GM19239 (cell line): ENCODE measurements at regions not wholly inside any gene's neighbourhood (a gene's known extent, or its start where the extent isn't known, plus 50 kb on each side); places are given as distances from the start of the nearest gene placed in this dataset.
"Not testable (repeated sequence)": the region's sequence is repeated elsewhere in the genome, so short reads cannot be mapped to it uniquely, and the experiment has no call there.

Experiments used
- DNase-seq: peaks from one replicate; pipeline ENCODE4 v3.0.0; 2011; ENCODE audit warnings: low spot score; ENCODE audit not compliant: insufficient read length
- FAIRE-seq: peaks from 2 replicates; lab custom pipeline; 2011; peaks lifted over from hg19 to GRCh38; lab: Jason Lieb, UNC

- FAIRE-seq (no peak), DNase-seq (no peak)
Observed at GRCh38 chr21:28617300-28617699, 375.4 kb downstream of the LTN1 start.

DNA sequence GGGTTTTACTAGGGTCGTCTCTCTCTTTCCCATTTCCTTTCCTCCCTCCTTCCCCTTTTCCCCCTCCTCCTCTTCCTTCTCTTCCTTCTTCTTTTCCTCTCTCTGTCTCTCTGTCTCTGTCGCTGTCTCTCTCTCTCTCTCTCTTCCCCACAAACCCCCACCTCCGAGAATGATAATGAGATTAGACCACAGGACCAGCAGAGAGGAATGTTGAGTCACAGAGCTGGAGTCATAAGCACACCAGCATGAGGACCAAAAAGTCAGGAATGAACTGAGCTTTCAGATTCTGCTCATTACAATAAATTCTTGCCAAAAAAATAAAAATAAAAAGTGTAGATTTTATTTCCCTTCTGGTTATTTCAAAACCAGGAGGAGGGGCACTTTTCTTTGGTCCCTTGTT is 377.4 kb downstream of the LTN1 start:
- FAIRE-seq (no peak), DNase-seq (no peak)

- no peak for FAIRE-seq
Observed at GRCh38 chr21:28614791-28615190, 377.9 kb downstream of the LTN1 start.

DNA sequence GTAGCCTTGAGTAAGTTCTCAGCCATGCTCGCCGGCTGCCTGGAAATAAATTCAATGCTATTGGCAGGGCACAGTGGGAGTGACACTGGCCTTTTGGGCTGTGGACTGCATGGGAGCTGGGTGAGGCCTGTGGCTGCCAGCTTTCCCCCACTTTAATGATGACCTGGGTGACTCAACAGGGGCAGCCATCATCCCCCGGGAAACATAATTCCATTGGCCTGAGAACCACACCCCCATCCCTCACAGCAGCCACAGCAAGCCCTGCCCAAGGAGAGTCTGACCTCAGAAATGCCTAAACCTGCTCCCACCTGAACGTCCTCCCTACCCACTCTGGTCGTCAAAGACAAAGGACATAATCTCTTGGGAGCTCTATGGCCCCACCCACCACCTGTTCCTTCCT is 384.0 kb downstream of the LTN1 start:
- FAIRE-seq (no peak), DNase-seq (no peak)

More at GRCh38 chr21:28614791-28615190, 377.9 kb downstream of the LTN1 start:
- DNase-seq, result no peak

DNA sequence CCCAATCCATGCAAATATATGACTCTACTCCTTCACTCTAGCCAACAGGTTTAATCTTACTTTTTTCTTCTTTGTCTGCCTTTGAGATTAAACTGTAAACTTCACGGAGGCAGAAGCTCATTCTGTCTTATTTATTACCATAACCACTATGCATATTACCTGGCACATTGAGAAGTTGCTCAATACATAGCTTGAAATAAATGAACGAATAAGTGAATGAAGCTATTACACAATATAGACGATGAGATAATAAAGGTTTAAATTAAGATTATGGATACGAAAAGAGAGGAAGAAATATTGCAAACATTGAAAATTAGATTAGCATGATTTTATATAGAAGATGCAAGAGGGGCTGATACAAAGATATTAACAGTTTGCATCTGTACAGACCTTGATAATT is 385.1 kb downstream of the LTN1 start:
- FAIRE-seq, result no peak
- no peak for DNase-seq

DNA sequence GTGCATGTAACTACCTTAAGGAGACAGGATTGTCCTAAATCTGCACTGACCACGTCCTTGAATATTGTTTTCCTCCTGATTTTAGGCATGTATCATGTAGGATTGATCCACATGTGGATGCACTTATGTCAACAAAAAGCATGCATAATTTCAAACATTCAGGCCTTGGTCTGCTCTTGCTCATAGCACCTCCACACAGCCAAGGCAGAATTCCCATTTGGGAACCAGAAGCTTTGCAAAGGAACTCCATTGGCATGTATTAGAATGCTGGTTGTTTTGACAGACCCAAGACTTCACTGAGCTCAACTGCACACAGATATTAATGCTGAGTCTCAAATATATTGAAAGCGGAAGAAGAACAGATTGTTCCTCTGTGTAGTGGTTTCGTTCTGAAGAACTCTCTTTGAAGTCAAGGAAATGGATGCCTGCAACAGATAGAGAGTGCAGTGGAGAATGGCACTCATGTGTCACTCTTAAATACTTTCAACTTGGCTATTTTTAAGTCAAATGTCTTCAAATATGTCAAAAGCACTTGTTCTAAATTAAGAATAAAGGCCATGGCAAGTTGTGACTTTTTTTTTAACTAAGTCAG is 387.6 kb downstream of the LTN1 start:
- peak; percentile 10 for DNase-seq

GRCh38 chr21:28602546-28602945 is 390.1 kb downstream of the LTN1 start:
- DNase-seq (no peak), FAIRE-seq (no peak)

More for the DNA sequence above, 387.6 kb downstream of the LTN1 start:
- FAIRE-seq, result no peak

- no peak for DNase-seq
- FAIRE-seq, result no peak
Observed at GRCh38 chr21:28598214-28598613, 394.5 kb downstream of the LTN1 start.

DNA sequence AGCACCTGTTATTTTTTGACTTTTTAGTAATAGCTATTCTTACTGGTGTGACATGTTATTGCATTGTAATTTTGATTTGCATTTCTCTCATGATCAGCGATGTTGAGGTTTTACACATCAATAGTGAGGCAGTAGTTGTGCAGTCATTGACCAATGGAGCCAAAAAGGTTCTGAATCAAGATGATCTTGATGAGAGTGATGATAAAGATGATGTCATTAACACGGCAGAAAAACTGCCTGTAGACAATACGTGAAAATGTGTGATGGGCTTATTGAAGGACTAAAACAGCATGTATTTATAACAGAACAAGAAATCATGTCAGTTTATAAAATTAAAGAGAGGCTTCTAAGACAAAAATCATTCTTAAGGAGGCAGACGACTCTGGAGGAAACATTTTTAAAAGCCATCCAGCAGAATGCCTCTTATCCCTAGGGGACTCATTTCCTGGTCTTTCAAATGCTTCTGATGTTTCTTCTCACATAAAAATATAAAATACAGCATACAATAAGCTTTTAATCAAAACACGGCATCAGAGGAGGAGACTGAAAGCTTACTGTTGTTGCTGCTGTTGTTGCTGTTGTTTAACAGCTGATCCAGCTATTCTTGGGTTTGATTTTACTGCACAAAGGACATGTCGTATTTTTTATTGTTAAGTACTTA is 400.3 kb downstream of the LTN1 start:
- DNase-seq (no peak), FAIRE-seq (no peak)

DNA sequence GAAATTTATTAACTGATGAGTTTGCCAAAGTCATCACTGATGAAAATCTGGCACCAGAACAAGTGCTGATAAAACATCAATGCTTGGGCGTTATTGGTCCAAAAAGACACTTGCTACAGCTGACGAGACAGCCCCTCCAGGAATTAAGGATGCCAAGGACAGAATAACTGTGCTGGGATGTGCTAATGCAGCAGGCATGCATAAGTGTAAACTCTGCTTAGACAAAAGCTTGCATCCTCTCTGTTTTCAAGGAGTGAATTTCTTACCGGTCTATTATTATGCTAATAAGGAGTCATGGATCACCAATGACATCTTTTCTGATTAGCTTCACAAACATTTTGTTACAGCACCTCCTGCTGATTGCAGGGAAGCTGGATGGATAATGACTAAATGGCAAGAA is 402.0 kb downstream of the LTN1 start:
- FAIRE-seq, result no peak
- DNase-seq, result no peak

DNA sequence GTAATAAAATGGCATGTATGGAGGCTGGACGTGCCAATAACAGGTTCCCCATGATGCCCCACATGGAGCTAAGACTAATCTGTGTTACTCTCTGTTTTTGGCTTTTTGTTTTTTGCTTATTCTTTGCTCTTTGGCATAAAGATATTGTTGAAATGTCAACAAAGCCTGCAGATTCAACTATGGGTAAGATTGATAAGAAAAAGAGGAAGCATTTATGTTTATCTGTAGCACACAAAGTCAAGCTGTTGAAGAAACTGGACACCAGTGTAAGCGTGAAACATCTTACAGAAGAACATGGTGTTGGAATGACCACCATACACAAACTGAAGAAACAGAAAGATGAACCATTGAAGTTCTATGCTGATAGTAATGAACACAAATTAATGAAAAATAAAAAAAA is 402.7 kb downstream of the LTN1 start:
- no peak for DNase-seq
- FAIRE-seq, result no peak

GRCh38 chr21:28588997-28589396 is 403.7 kb downstream of the LTN1 start:
- DNase-seq (no peak), FAIRE-seq (no peak)

GRCh38 chr21:28587748-28588147 is 404.9 kb downstream of the LTN1 start:
- no peak for FAIRE-seq
- no peak for DNase-seq

DNA sequence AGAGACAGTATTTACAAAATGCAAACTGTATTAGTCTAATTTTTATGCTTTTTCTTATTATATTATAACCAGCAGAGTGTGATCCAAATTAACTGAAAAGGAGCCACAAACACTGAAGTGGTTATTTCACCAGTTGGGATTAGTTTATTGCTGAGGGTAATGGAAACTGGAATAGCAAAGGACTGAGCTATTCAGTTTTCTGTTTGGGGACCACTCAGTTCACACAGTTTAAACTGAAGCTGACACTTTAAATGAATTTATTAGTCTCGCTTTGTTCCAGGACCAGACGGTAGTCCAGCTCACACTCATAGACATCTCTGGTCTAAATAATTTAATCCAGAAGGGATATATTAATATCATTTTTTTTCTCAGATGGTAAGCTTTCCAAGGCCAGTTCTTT is 410.7 kb downstream of the LTN1 start:
- FAIRE-seq, result no peak
- DNase-seq, result no peak

GRCh38 chr21:28581311-28581731 is 411.4 kb downstream of the LTN1 start:
- not testable (repeated sequence) for DNase-seq, FAIRE-seq

DNA sequence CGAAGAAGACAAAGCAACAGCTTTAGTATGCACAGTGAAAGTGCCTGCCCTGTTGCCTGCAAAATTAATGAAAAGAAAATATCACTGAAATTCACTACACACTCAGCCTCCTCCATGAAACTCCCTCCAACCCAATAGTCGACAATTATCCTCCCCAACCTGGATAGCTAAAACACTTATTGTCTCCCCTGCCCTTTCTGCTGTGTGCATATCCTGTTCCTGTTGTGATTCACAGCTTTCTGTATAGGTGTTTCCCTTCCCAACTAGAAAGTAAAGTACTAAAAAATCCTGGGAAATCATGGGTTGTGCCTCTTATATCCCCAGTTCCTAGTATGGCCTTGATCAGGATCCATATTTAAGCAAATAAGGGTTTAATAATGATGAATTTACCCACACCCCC is 412.1 kb downstream of the LTN1 start:
- DNase-seq (no peak), FAIRE-seq (no peak)

GRCh38 chr21:28579986-28580550 is 412.6 kb downstream of the LTN1 start:
- DNase-seq (no peak), FAIRE-seq (no peak)

DNA sequence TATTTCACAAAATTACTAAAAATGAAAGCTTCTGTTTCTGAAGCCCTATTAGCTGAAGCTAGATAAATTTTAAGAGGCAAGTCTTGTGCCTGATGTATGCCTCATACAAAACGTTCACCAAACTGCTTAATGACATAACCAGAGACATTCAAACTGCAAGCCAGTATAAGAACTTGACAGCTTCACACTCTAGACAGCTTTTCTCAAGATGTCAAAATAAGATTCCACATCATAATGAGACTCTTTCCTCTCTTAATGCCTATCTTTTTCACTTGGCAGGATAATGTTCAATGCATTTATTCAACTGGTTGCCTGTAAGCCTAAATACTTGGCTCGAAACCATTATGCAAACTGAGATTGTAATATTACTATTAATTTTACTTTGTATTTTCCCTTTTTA is 424.0 kb downstream of the LTN1 start:
- DNase-seq (no peak), FAIRE-seq (no peak)

DNA sequence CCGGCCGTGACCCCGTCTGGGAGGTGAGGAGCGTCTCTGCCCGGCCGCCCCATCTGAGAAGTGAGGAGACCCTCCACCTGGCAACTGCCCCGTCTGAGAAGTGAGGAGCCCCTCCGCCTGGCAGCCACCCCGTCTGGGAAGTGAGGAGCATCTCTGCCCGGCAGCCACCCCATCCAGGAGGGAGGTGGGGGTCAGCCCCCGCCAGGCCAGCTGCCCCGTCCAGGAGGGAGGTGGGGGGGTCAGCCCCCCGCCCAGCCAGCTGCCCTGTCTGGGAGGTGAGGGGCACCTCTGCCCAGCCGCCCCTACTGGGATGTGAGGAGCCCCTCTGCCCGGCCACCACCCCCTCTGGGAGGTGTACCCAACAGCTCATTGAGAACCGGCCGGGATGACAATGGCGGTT is 428.7 kb downstream of the LTN1 start:
- not testable (repeated sequence) for DNase-seq, FAIRE-seq

DNA sequence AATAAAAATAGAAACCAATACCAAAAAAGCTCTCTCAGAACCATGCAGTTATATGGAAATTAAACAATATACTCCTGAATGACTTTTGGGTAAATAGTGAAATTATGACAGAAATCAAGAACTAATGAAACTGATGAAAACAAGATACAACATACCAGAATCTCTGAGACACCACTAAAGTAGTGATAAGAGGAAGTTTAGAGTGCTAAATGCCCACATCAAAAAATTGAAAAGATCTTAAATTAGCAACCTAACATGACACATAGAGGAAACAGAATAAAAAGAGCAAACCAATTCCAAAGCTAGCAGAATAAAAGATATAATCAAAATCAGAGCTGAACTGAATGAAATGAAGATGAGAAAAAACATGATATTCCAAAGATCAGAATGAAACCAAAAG is 430.9 kb downstream of the LTN1 start:
- no peak for FAIRE-seq
- no peak for DNase-seq

- no peak for FAIRE-seq
- DNase-seq, result no peak
Observed at GRCh38 chr21:28554660-28555475, 437.8 kb downstream of the LTN1 start.
